ENCODE measurements at regions not wholly inside any gene's neighbourhood (a gene's known extent, or its start where the extent isn't known, plus 50 kb on each side); places are given as distances from the start of the nearest gene placed in this dataset.

DNA sequence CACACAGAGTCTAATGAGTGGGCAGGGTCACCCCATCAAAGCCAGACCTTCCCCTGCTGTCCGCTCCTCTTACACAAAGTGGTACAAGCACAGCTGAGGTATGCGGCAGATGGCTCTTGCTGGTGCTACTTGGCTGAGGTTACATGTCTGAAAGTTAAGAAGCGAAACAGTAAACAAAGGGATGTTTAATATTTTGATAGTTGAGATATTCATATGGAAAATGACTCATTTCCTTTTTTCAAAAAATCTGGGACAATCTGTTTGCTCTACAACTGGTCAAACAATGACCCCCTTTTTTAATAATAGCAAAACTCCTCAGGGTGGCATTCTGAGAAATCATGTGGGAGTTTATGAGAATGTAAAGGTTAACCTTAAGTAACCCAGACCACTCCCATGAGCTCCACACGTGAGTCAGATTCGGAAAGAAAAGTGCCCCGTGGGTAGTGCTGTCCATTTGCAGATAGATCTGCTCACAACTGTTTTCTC, 245.3 kb downstream of the TBXT start:
- TF ChIP-seq, protein P1, sequence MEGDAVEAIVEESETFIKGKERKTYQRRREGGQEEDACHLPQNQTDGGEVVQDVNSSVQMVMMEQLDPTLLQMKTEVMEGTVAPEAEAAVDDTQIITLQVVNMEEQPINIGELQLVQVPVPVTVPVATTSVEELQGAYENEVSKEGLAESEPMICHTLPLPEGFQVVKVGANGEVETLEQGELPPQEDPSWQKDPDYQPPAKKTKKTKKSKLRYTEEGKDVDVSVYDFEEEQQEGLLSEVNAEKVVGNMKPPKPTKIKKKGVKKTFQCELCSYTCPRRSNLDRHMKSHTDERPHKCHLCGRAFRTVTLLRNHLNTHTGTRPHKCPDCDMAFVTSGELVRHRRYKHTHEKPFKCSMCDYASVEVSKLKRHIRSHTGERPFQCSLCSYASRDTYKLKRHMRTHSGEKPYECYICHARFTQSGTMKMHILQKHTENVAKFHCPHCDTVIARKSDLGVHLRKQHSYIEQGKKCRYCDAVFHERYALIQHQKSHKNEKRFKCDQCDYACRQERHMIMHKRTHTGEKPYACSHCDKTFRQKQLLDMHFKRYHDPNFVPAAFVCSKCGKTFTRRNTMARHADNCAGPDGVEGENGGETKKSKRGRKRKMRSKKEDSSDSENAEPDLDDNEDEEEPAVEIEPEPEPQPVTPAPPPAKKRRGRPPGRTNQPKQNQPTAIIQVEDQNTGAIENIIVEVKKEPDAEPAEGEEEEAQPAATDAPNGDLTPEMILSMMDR (IDR thresholded peaks at IDR 0.05): no peak
- TF ChIP-seq POLR2A (IDR thresholded peaks at IDR 0.05): no peak
